Panc1 (cell line): ENCODE measurements at regions not wholly inside any gene's neighbourhood (a gene's known extent, or its start where the extent isn't known, plus 50 kb on each side); places are given as distances from the start of the nearest gene placed in this dataset.

ENCODE experiments used
- ATAC-seq: fragments of 200-7000 bp; cut with Tn5 transposase; 2 replicates; pipeline ENCODE4 v1.9.1; 2020; ENCODE audit warnings: mild to moderate bottlenecking, moderate library complexity
- BruUV-seq: library from RNA; stranded (reverse); fragments of 400-500 nt; replicated peaks from 2 replicates; lab custom pipeline; 2021; lab: Mats Ljungman, UMichigan
- CTCF ChIA-PET: fragments of 300-600 bp; sonication (Branson Sonifier 250); formaldehyde crosslinking; loops from one replicate; lab custom pipeline; 2022; ENCODE audit warnings: antibody characterized with exemption; lab: Charles Lee
- POLR2A ChIA-PET: fragments of 300-600 bp; sonication (Branson Sonifier 250); formaldehyde crosslinking; loops from one replicate; lab custom pipeline; 2022; ENCODE audit warnings: antibody characterized with exemption; lab: Charles Lee
- DNase-seq: peaks from one replicate; pipeline ENCODE4 v3.0.0-alpha.2; 2010; ENCODE audit warnings: low read depth, low spot score
- H3K27ac ChIP-seq: 2 replicates; pipeline ENCODE4 v1.5.1; 2011; ENCODE audit warnings: mild to moderate bottlenecking, low read length, inconsistent platforms
- H3K27me3 ChIP-seq: fragments of 200-500 bp; sonication (Bioruptor generic); 2 replicates; pipeline ENCODE4 v1.6.0; 2014; ENCODE audit warnings: low read length, inconsistent platforms; ENCODE audit not compliant: control insufficient read depth, insufficient read depth
- H3K36me3 ChIP-seq: fragments of 200-500 bp; sonication (Bioruptor generic); 2 replicates; pipeline ENCODE4 v1.5.1; 2014; ENCODE audit warnings: inconsistent platforms, mild to moderate bottlenecking, low read length, moderate library complexity; ENCODE audit not compliant: control insufficient read depth, insufficient read depth
- H3K4me1 ChIP-seq: 2 replicates; pipeline ENCODE4 v1.5.1; 2011; ENCODE audit warnings: inconsistent platforms, mild to moderate bottlenecking, low read length, moderate library complexity; ENCODE audit not compliant: control insufficient read depth, insufficient read depth
- H3K4me3 ChIP-seq, 2 experiments: 2 replicates each; pipeline ENCODE4 v1.5.1; 2011 to 2012; ENCODE audit warnings: low read depth in 2 of 2, low read length in 2 of 2, mild to moderate bottlenecking in 2 of 2, inconsistent platforms in 1 of 2, moderate library complexity in 1 of 2
- H3K9me3 ChIP-seq: fragments of 200-500 bp; sonication (Bioruptor generic); 2 replicates; pipeline ENCODE4 v1.5.1; 2014; ENCODE audit warnings: low read depth, mild to moderate bottlenecking, inconsistent platforms, low read length, moderate library complexity; ENCODE audit not compliant: control insufficient read depth, insufficient read depth
- CTCF ChIP-seq: fragments of 450-650 bp; IDR thresholded peaks from 2 replicates; pipeline ENCODE4 v1.5.1; 2017; ENCODE audit warnings: mild to moderate bottlenecking
- POLR2AphosphoS5 ChIP-seq: IDR thresholded peaks from 2 replicates; pipeline ENCODE4 v1.6.1; 2012; ENCODE audit warnings: mild to moderate bottlenecking, low read depth, low read length, moderate library complexity
- REST ChIP-seq, 2 experiments: IDR thresholded peaks; 2 replicates each; pipeline ENCODE4 v1.6.1; 2011 to 2012; ENCODE audit warnings: low read depth in 2 of 2, control low read depth in 1 of 2, low read length in 1 of 2, mild to moderate bottlenecking in 1 of 2, moderate library complexity in 1 of 2; ENCODE audit not compliant: insufficient read depth in 1 of 2
- SIN3A ChIP-seq: IDR thresholded peaks from 2 replicates; pipeline ENCODE4 v1.6.1; 2012; ENCODE audit warnings: low read depth, mild to moderate bottlenecking, low read length, moderate library complexity, borderline replicate concordance; ENCODE audit not compliant: insufficient read depth
- TCF7L2 ChIP-seq: IDR thresholded peaks from 2 replicates; pipeline ENCODE4 v1.6.1; 2011; ENCODE audit warnings: mild to moderate bottlenecking, low read depth, low read length, inconsistent platforms
- in situ Hi-C: cut with HindIII; loops from 2 replicates; pipeline ENCODE4 v1.10.0; 2016; ENCODE audit warnings: low sequenced_read_pairs, low pct_unique_long_range_greater_than_20kb
- intact Hi-C: fragments of 100-400 bp; cut with micrococcal nuclease; formaldehyde crosslinking; loops from one replicate; pipeline ENCODE4 v1.10.0; 2022; ENCODE audit not compliant: unreplicated experiment

GRCh38 chr6:105890521-105891244 lies 195.5 kb upstream of the PRDM1 start:
- Histone ChIP-seq H3K27ac (no peak overlapping the region), H3K27me3 (no peaks in the 10 kb centered on the region), H3K36me3 (no peaks in the 10 kb centered on the region), H3K4me1 (no peaks in the 10 kb centered on the region), H3K4me3 (no peak overlapping the region), H3K9me3 (no peaks in the 10 kb centered on the region)
- POLR2A ChIA-PET = no interaction called here
- CTCF ChIA-PET = no interaction called here
- ATAC-seq (no peak), DNase-seq (no peak)
- no TSS peak for BruUV-seq
- no peak for TF ChIP-seq CTCF
- TF ChIP-seq REST (IDR thresholded peaks at IDR 0.05; ENCODE audit: insufficient read depth in 1 of 2, low read depth in 2 of 2, low read length in 1 of 2) = no peak
- TF ChIP-seq SIN3A = no peak
- no peak for TF ChIP-seq POLR2AphosphoS5
- TF ChIP-seq TCF7L2 = no peak
- in situ Hi-C loops = no loop called here
- intact Hi-C loops = no loop called here

- ATAC-seq = no peak
- Histone ChIP-seq H3K36me3 (no peaks in the 10 kb centered on the region), H3K4me3 (no peak overlapping the region), H3K9me3 (no peaks in the 10 kb centered on the region), H3K4me1 (no peaks in the 10 kb centered on the region), H3K27ac (no peak overlapping the region), H3K27me3 (no peaks in the 10 kb centered on the region)
- in situ Hi-C loops (no loop called here), intact Hi-C loops (no loop called here)
- ChIA-PET CTCF (no interaction called here), POLR2A (no interaction called here)
- no peak for TF ChIP-seq CTCF
- TF ChIP-seq SIN3A = no peak
- TF ChIP-seq POLR2AphosphoS5 = no peak
- TF ChIP-seq TCF7L2 = no peak
- no peak for TF ChIP-seq REST (IDR thresholded peaks at IDR 0.05; ENCODE audit: insufficient read depth in 1 of 2, low read depth in 2 of 2, low read length in 1 of 2)
- no TSS peak for BruUV-seq
- DNase-seq = no peak
Observed at GRCh38 chr6:105889902-105890301, 196.2 kb upstream of the PRDM1 start.
